RWPE1 (cell line): ENCODE measurements at regions not wholly inside any gene's neighbourhood (a gene's known extent, or its start where the extent isn't known, plus 50 kb on each side); places are given as distances from the start of the nearest gene placed in this dataset.

Source experiments
- CTCF ChIA-PET: fragments of 350-600 bp; sonication (Branson Sonifier 250); formaldehyde crosslinking; extraction: SDS; loops from one replicate; lab custom pipeline; 2021; lab: Yijun Ruan, JAX
- POLR2A ChIA-PET: fragments of 400-600 bp; formaldehyde crosslinking; extraction: SDS; loops from one replicate; lab custom pipeline; 2020; ENCODE audit warnings: antibody characterized with exemption; ENCODE audit not compliant: low non-redundant PET; lab: Yijun Ruan, JAX
- DNase-seq: peaks from one replicate; pipeline ENCODE4 v3.0.0; 2012; ENCODE audit warnings: low spot score
- H3K27ac ChIP-seq: fragments of 450-650 bp; 2 replicates; pipeline ENCODE4 v1.5.1; 2017
- CTCF ChIP-seq: fragments of 450-650 bp; conservative IDR thresholded peaks from 2 replicates; pipeline ENCODE4 v1.5.1; 2017; ENCODE audit warnings: low read depth, mild to moderate bottlenecking

- no peak for TF ChIP-seq CTCF
- no peak overlapping the region for H3K27ac ChIP-seq
- ChIA-PET POLR2A (no interaction called here), CTCF (interaction anchor here (0.6 to 0.7 kb wide), 3 partner anchors 13 to 515 kb away, joined by 4 to 5 read pairs (median 4); no protein-coding TSS in a partner anchor)
- no peak for DNase-seq
Observed at GRCh38 chr5:117204404-117204803, 629.8 kb upstream of the SEMA6A start.

- POLR2A ChIA-PET, result no interaction called here
- no peak for TF ChIP-seq CTCF
- DNase-seq, result no peak
- H3K27ac ChIP-seq, result no peak overlapping the region
- CTCF ChIA-PET, result no interaction called here
Observed at GRCh38 chr5:117203584-117203983, 629.0 kb upstream of the SEMA6A start.

- DNase-seq, result no peak
- no peak for TF ChIP-seq CTCF
- H3K27ac ChIP-seq, result no peak overlapping the region
- POLR2A ChIA-PET, result no interaction called here
- CTCF ChIA-PET, result interaction anchor here (0.6 to 0.9 kb wide), 2 partner anchors 35 to 1717 kb away, joined by 3 read pairs; no protein-coding TSS in a partner anchor
Observed at GRCh38 chr5:117201001-117201400, 626.4 kb upstream of the SEMA6A start.

- no peak for TF ChIP-seq CTCF
- POLR2A ChIA-PET, result no interaction called here
- no peak for DNase-seq
- CTCF ChIA-PET, result no interaction called here
- H3K27ac ChIP-seq, result no peak overlapping the region
Observed at GRCh38 chr5:117195076-117195475, 620.5 kb upstream of the SEMA6A start.

GRCh38 chr5:117191251-117191650, 616.6 kb upstream of the SEMA6A start:
- DNase-seq, result no peak
- CTCF ChIA-PET, result interaction anchor here (0.6 kb wide), 2 partner anchors 13 to 1376 kb away, joined by 3 to 5 read pairs; no protein-coding TSS in a partner anchor
- POLR2A ChIA-PET, result no interaction called here
- H3K27ac ChIP-seq, result no peak overlapping the region
- no peak for TF ChIP-seq CTCF

- no peak overlapping the region for H3K27ac ChIP-seq
- DNase-seq, result no peak
- no peak for TF ChIP-seq CTCF
- CTCF ChIA-PET, result interaction anchor here (0.6 kb wide), 1 partner anchor 1797 kb away, joined by 3 read pairs; no protein-coding TSS in a partner anchor
- POLR2A ChIA-PET, result no interaction called here
Observed at GRCh38 chr5:117189784-117190183, 615.2 kb upstream of the SEMA6A start.

- no peak overlapping the region for H3K27ac ChIP-seq
Observed at GRCh38 chr5:117188211-117188610, 613.6 kb upstream of the SEMA6A start.

More at GRCh38 chr5:117188211-117188610, 613.6 kb upstream of the SEMA6A start:
- TF ChIP-seq CTCF, result no peak
- POLR2A ChIA-PET, result no interaction called here
- CTCF ChIA-PET, result no interaction called here
- DNase-seq, result no peak
